IMR-90 (cell line): ENCODE measurements at regions not wholly inside any gene's neighbourhood (a gene's known extent, or its start where the extent isn't known, plus 50 kb on each side); places are given as distances from the start of the nearest gene placed in this dataset.

Source experiments
- BHLHE40 ChIP-seq: fragments of 150-350 bp; IDR thresholded peaks from 2 replicates; pipeline ENCODE4 v1.6.1; 2016; ENCODE audit warnings: mild to moderate bottlenecking, low read depth, low read length
- FOS ChIP-seq: fragments of 150-350 bp; IDR thresholded peaks from 2 replicates; pipeline ENCODE4 v1.6.1; 2016; ENCODE audit warnings: low read depth, low read length
- MXI1 ChIP-seq: IDR thresholded peaks from 2 replicates; pipeline ENCODE4 v1.6.1; 2012; ENCODE audit warnings: low read depth, mild to moderate bottlenecking, low read length, moderate library complexity, borderline replicate concordance
- NFE2L2 ChIP-seq: fragments of 150-350 bp; IDR thresholded peaks from 2 replicates; pipeline ENCODE4 v1.6.1; 2016; ENCODE audit warnings: low read depth, mild to moderate bottlenecking, low read length
- POLR2A ChIP-seq: IDR thresholded peaks from 2 replicates; pipeline ENCODE4 v1.6.1; 2012; ENCODE audit warnings: mild to moderate bottlenecking, low read depth, low read length
- RFX5 ChIP-seq: IDR thresholded peaks from 2 replicates; pipeline ENCODE4 v1.8.0; 2012; ENCODE audit warnings: low read depth, mild to moderate bottlenecking, low read length, moderate library complexity
- SMC3 ChIP-seq: fragments of 150-350 bp; IDR thresholded peaks from 2 replicates; pipeline ENCODE4 v1.6.1; 2016; ENCODE audit warnings: low read depth, mild to moderate bottlenecking, antibody characterized with exemption, low read length, moderate library complexity
- TF ChIP-seq, protein P1 (sequence below): fragments of 150-350 bp; IDR thresholded peaks from 2 replicates; pipeline ENCODE4 v1.6.1; 2017; ENCODE audit warnings: mild to moderate bottlenecking, antibody characterized with exemption, low read length, low read depth

DNA sequence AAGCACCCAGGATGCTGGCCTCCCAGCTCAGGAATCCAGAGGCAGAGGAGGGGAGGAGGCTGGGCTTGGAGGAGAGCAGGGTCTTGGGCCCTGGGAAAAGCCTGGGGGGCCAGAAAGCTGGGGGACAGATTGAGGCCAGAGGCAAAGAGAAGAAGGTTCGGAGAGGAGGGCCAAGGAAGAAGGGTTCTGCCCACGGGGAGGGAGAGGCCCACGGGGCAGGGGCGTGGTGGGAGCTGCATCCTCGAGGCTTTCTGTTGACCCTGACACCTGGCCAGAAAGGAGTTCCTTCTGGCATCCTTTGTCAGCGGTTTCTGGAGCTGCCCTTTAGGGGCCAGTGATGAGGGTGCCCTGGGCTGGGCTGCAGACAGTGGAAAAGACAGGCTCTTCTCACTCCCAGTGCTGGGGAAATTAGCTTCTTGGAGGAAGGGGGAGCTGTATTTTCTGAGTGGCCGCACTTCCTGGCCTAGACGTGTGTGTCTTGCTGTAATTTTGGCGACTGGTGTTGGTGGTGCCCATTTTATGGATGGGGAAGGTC lies 308.7 kb downstream of the SEC14L1 start (continued):
- TF ChIP-seq, protein P1, sequence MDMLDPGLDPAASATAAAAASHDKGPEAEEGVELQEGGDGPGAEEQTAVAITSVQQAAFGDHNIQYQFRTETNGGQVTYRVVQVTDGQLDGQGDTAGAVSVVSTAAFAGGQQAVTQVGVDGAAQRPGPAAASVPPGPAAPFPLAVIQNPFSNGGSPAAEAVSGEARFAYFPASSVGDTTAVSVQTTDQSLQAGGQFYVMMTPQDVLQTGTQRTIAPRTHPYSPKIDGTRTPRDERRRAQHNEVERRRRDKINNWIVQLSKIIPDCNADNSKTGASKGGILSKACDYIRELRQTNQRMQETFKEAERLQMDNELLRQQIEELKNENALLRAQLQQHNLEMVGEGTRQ: no peak
- no peak for TF ChIP-seq FOS
- TF ChIP-seq NFE2L2: no peak
- TF ChIP-seq BHLHE40: no peak
- TF ChIP-seq RFX5: no peak
- no peak; the same call in 1 of the 2 replicates for TF ChIP-seq POLR2A
- no peak for TF ChIP-seq MXI1
- no peak for TF ChIP-seq SMC3
